Upper lobe of left lung (tissue), 6 donors: ENCODE measurements at regions not wholly inside any gene's neighbourhood (a gene's known extent, or its start where the extent isn't known, plus 50 kb on each side); places are given as distances from the start of the nearest gene placed in this dataset.
"Not testable (repeated sequence)": the region's sequence is repeated elsewhere in the genome, so short reads cannot be mapped to it uniquely, and the experiment has no call there.

Experiments used
- ATAC-seq, 2 donors: fragments of 200-7000 bp; cut with Tn5 transposase; one replicate each; pipeline ENCODE4 v1.9.1; 2022; ENCODE audit warnings: mild to moderate bottlenecking in 2 of 2, moderate library complexity in 2 of 2; ENCODE audit not compliant: low FRiP score in 2 of 2
- DNase-seq, 2 donors: peaks; one replicate each; pipeline ENCODE4 v3.0.0-alpha.2; 2019 to 2020
- H3K27ac ChIP-seq, 4 donors: fragments of 200-600 bp; sonication (generic); one replicate each; pipeline ENCODE4 v1.5.1; 2016 to 2019
- H3K27me3 ChIP-seq, 4 donors: fragments of 200-600 bp; sonication (generic); one replicate each; pipeline ENCODE4 v1.5.1; 2017 to 2019
- H3K36me3 ChIP-seq, 4 donors: fragments of 200-600 bp; sonication (generic); one replicate each; pipeline ENCODE4 v1.5.1; 2016 to 2019
- H3K4me1 ChIP-seq, 4 donors: fragments of 200-600 bp; sonication (generic); one replicate each; pipeline ENCODE4 v1.5.1; 2018 to 2019
- H3K4me3 ChIP-seq, 4 donors: fragments of 200-600 bp; sonication (generic); one replicate each; pipeline ENCODE4 v1.5.1; 2017 to 2019; ENCODE audit warnings: mild to moderate bottlenecking in 2 of 4, moderate library complexity in 1 of 4
- H3K9me3 ChIP-seq, 4 donors: fragments of 200-600 bp; sonication (generic); one replicate each; pipeline ENCODE4 v1.5.1; 2018 to 2019
- EP300 ChIP-seq, 4 donors: sonication (generic); formaldehyde crosslinking; IDR thresholded peaks; one replicate each; pipeline ENCODE4 v1.5.1; 2017; ENCODE audit warnings: antibody characterized with exemption in 4 of 4, control low read depth in 2 of 4
- POLR2A ChIP-seq, 4 donors: fragments of 450-650 bp; IDR thresholded peaks; one replicate each; pipeline ENCODE4 v1.5.1; 2016 to 2017; ENCODE audit warnings: antibody characterized with exemption in 4 of 4, mild to moderate bottlenecking in 2 of 4
- POLR2AphosphoS5 ChIP-seq, 2 donors: sonication (generic); formaldehyde crosslinking; IDR thresholded peaks; one replicate each; pipeline ENCODE4 v1.5.1; 2017; ENCODE audit warnings: antibody characterized with exemption in 2 of 2
- WGBS, 2 donors: methylation state at CpG; one replicate each; pipeline ENCODE4 v1.1.5; 2017 to 2018; 5-methylcytosine and 5-hydroxymethylcytosine counted together
- TF ChIP-seq, protein P1 (sequence below), 6 experiments: fragments of 450-650 bp in 4 of 6; fragments of 200-600 bp in 2 of 6; sonication (generic) in 2 of 6; IDR thresholded peaks; one replicate each; pipeline ENCODE4 v1.5.1; 2016 to 2019; ENCODE audit warnings: antibody characterized with exemption in 6 of 6
- donor health status: DM: no; HTN: no; CAD: no; lungs with moderate emphysema.
- donor health status: DM: no; HTN: yes; CAD: no; lungs with severe emphysema.

DNA sequence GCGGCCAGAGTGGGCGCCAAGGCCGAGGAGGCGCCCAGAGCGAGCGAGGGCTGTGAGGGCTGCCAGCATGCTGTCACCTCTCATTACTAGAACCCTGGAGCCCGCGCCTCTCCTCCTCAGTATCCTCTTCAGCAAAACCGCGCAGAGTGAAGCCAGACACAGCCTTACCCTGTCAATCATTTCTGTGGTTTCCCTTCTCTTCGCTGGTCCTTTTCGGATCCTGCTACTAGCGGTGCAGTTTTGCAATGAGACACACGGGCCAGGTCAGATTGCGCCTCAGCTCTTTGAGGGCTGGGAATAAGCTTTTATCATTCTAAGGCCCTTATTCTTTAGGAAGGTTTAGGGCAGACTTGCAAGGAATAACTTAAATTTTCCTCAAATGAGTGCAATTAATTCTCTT, 55.5 kb upstream of the FAM171A1 start:
- no peak for TF ChIP-seq POLR2AphosphoS5 (IDR thresholded peaks at IDR 0.05)
- TF ChIP-seq, protein P1, sequence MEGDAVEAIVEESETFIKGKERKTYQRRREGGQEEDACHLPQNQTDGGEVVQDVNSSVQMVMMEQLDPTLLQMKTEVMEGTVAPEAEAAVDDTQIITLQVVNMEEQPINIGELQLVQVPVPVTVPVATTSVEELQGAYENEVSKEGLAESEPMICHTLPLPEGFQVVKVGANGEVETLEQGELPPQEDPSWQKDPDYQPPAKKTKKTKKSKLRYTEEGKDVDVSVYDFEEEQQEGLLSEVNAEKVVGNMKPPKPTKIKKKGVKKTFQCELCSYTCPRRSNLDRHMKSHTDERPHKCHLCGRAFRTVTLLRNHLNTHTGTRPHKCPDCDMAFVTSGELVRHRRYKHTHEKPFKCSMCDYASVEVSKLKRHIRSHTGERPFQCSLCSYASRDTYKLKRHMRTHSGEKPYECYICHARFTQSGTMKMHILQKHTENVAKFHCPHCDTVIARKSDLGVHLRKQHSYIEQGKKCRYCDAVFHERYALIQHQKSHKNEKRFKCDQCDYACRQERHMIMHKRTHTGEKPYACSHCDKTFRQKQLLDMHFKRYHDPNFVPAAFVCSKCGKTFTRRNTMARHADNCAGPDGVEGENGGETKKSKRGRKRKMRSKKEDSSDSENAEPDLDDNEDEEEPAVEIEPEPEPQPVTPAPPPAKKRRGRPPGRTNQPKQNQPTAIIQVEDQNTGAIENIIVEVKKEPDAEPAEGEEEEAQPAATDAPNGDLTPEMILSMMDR (IDR thresholded peaks at IDR 0.05), result no peak
- ATAC-seq, result no peak
- no peak overlapping the region for H3K4me3 ChIP-seq
- no peak for DNase-seq
- H3K36me3 ChIP-seq, result no peaks in the 10 kb centered on the region
- H3K9me3 ChIP-seq, result no peaks in the 10 kb centered on the region
- no peaks in the 10 kb centered on the region for H3K4me1 ChIP-seq
- no peak overlapping the region for H3K27ac ChIP-seq
- no peaks in the 10 kb centered on the region for H3K27me3 ChIP-seq
- WGBS, 2 donors, result 80 to 82% methylated on average over 9 to 15 of the region's 15 CpGs

DNA sequence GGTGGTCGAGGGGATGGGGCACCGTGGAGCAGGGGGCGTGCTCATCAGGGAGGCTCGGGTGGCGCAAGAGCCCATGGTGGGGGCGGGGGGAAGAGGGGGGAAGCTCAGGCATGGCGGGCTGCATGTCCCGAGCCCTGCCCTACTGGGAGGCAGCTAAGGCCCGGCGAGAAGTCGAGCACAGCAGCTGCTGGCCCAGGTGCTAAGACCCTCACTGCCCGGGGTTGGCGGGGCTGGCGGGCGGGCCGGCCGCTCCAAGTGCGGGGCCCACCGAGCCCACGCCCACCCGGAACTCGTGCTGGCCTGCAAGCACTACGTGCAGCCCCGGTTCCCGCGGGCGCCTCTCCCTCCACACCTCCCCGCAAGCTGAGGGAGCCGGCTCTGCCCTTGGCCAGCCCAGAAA, 55.0 kb upstream of the FAM171A1 start:
- H3K27ac ChIP-seq, result no peak overlapping the region
- ATAC-seq (no peak), DNase-seq (peak in 1 of 2 donors; percentile 76)
- H3K27me3 ChIP-seq, result no peaks in the 10 kb centered on the region
- H3K36me3 ChIP-seq, result no peaks in the 10 kb centered on the region
- no peak overlapping the region for H3K4me3 ChIP-seq
- TF ChIP-seq, protein P1 (IDR thresholded peaks at IDR 0.05), result no peak
- TF ChIP-seq POLR2AphosphoS5 (IDR thresholded peaks at IDR 0.05), result no peak
- TF ChIP-seq POLR2A (IDR thresholded peaks at IDR 0.05), result no peak
- no peak for TF ChIP-seq EP300 (IDR thresholded peaks at IDR 0.05)
- WGBS, 2 donors, result 95% methylated on average over 28 of the region's 29 CpGs; no CpG with 5 or more reads in 1 of the 2 donors
- no peaks in the 10 kb centered on the region for H3K4me1 ChIP-seq
- no peaks in the 10 kb centered on the region for H3K9me3 ChIP-seq

DNA sequence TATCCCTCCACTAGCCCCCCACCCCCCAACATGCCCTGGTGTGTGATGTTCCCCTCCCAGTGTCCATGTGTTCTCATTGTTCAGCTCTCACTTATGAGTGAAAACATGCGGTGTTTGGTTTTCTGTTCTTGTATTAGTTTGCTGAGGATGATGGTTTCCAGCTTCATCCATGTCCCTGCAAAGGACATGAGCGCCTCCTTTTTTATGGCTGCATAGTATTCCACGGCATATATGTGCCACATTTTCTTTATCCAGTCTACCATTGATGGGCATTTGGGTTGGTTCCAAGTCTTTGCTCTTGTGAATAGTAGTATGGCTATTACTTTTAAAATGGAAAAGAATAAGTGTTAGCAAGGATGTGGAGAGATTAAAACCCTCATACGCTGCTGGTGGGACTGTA, 50.8 kb upstream of the FAM171A1 start:
- not testable (repeated sequence) for DNase-seq, H3K4me3 ChIP-seq, H3K27me3 ChIP-seq, H3K9me3 ChIP-seq, H3K4me1 ChIP-seq, ATAC-seq, H3K36me3 ChIP-seq, H3K27ac ChIP-seq
- WGBS, 2 donors, result 95 to 100% methylated on average over 4 of the region's 4 CpGs
